Tibial nerve (tissue), 4 donors: ENCODE measurements at regions not wholly inside any gene's neighbourhood (a gene's known extent, or its start where the extent isn't known, plus 50 kb on each side); places are given as distances from the start of the nearest gene placed in this dataset.

ENCODE experiments used
- DNase-seq, 2 donors: peaks; one replicate each; pipeline ENCODE4 v3.0.0-alpha.2; 2019; ENCODE audit warnings: low spot score in 2 of 2
- H3K27ac ChIP-seq, 4 donors: fragments of 200-600 bp; sonication (generic) in 3 of 4; one replicate each; pipeline ENCODE4 v1.5.1; 2017 to 2019; ENCODE audit warnings: mild to moderate bottlenecking in 1 of 4
- H3K27me3 ChIP-seq, 2 donors: fragments of 200-600 bp; sonication (generic) in 1 of 2; one replicate each; pipeline versions ENCODE4 v1.5.1 to v1.6.0; 2017 to 2019
- H3K36me3 ChIP-seq, 3 donors: fragments of 200-600 bp; sonication (generic); one replicate each; pipeline ENCODE4 v1.5.1; 2018 to 2019
- H3K4me1 ChIP-seq, 4 donors: fragments of 200-600 bp; sonication (generic) in 3 of 4; one replicate each; pipeline ENCODE4 v1.5.1; 2017 to 2019
- H3K4me3 ChIP-seq, 4 donors: fragments of 200-600 bp; sonication (generic) in 3 of 4; one replicate each; pipeline ENCODE4 v1.5.1; 2017 to 2019; ENCODE audit warnings: mild to moderate bottlenecking in 1 of 4, moderate library complexity in 1 of 4
- H3K9me3 ChIP-seq, 4 donors: fragments of 200-600 bp; sonication (generic) in 3 of 4; one replicate each; pipeline ENCODE4 v1.5.1; 2017 to 2019
- EP300 ChIP-seq, 2 donors: sonication (generic); formaldehyde crosslinking; IDR thresholded peaks; one replicate each; pipeline ENCODE4 v1.6.1; 2017; ENCODE audit warnings: antibody characterized with exemption in 2 of 2, mild to moderate bottlenecking in 1 of 2
- POLR2A ChIP-seq, 2 donors: fragments of 450-650 bp; IDR thresholded peaks; one replicate each; pipeline ENCODE4 v1.6.1; 2017; ENCODE audit warnings: antibody characterized with exemption in 2 of 2, mild to moderate bottlenecking in 2 of 2, moderate library complexity in 2 of 2
- WGBS, 2 donors: methylation state at CpG; one replicate each; pipeline ENCODE4 v1.1.5; 2018; 5-methylcytosine and 5-hydroxymethylcytosine counted together
- TF ChIP-seq, protein P1 (sequence below), 5 experiments: fragments of 200-600 bp in 3 of 5; fragments of 450-650 bp in 2 of 5; sonication (generic) in 3 of 5; IDR thresholded peaks; one replicate each; pipeline ENCODE4 v1.5.1; 2016 to 2019; ENCODE audit warnings: antibody characterized with exemption in 5 of 5, mild to moderate bottlenecking in 3 of 5, moderate library complexity in 2 of 5

DNA sequence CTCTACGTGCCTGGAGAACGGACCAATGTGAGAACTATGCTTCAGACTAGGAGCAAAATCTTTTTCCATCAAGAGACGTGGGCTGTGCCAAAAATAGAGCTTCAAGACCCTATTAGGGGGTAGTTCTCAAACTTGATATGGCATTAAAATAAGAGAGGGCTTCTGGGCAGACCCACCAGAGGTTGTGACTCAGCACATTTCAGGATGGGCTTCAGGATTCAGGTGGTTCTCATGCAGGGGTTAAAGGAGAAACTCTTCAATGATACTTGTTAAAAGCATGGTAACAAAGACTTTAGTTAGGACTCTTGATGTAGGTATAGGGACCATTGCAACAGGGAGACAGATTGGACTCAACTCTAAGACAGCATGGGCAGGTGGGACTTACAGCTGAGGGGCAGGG lies 195.5 kb downstream of the RGS3 start:
- Histone ChIP-seq H3K4me1 (peaks cover 0 to 20% (median 2%) of the 10 kb centered on the region in 4 donors), H3K4me3 (no peak overlapping the region), H3K36me3 (no peaks in the 10 kb centered on the region), H3K27me3 (peaks cover 0 to 20% of the 10 kb centered on the region in 2 donors), H3K27ac (no peak overlapping the region), H3K9me3 (no peaks in the 10 kb centered on the region)
- no peak for DNase-seq
- TF ChIP-seq EP300 (IDR thresholded peaks at IDR 0.05) (no peak), POLR2A (IDR thresholded peaks at IDR 0.05) (no peak)
- TF ChIP-seq, protein P1, sequence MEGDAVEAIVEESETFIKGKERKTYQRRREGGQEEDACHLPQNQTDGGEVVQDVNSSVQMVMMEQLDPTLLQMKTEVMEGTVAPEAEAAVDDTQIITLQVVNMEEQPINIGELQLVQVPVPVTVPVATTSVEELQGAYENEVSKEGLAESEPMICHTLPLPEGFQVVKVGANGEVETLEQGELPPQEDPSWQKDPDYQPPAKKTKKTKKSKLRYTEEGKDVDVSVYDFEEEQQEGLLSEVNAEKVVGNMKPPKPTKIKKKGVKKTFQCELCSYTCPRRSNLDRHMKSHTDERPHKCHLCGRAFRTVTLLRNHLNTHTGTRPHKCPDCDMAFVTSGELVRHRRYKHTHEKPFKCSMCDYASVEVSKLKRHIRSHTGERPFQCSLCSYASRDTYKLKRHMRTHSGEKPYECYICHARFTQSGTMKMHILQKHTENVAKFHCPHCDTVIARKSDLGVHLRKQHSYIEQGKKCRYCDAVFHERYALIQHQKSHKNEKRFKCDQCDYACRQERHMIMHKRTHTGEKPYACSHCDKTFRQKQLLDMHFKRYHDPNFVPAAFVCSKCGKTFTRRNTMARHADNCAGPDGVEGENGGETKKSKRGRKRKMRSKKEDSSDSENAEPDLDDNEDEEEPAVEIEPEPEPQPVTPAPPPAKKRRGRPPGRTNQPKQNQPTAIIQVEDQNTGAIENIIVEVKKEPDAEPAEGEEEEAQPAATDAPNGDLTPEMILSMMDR (IDR thresholded peaks at IDR 0.05), result no peak
- WGBS, 2 donors, result 47 to 57% methylated on average over 3 of the region's 3 CpGs

DNA sequence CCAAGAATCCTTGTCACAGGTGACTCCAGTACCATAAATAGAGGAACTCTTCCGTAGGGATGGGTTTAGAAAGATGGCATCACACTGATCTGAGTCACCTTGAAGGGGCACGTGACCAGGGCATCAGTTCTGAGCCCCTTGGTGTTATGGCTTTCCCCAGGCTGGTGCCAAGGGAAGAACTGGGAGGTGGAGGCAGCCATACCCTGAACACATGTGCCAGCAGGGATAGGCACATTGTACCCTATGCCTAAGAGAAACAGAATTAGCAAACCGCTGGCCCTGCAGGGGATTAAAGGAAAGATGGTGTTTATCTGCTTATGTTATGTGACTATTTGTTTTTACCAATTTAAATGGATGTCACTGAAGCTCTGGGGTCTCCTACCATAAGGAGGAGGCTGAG lies 196.2 kb downstream of the RGS3 start:
- no peak for DNase-seq

DNA sequence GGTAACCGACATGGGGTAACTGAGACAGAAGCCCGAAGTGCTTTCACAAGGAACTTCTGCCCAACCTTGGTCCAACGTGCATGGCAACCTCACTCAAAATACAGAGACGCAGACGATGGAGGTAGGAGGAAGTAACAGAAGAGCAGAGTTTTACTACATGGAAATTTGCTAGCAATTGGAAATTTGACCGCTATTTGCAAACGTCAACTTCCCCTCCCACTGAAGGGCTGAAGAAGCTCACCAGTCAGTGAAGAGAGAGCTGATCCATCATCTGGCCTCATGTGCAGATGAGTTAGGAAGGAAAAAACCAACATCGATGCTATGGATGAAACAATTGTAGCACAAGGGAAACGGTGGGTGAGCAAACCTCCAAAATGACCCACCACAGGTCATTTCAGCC lies 196.7 kb downstream of the RGS3 start:
- Histone ChIP-seq H3K4me3 (no peak overlapping the region), H3K4me1 (peaks cover 0 to 14% (median under 1%) of the 10 kb centered on the region in 4 donors), H3K27me3 (peaks cover 0 to 20% of the 10 kb centered on the region in 2 donors), H3K36me3 (no peaks in the 10 kb centered on the region), H3K27ac (no peak overlapping the region), H3K9me3 (no peaks in the 10 kb centered on the region)
- TF ChIP-seq EP300 (IDR thresholded peaks at IDR 0.05), result no peak
- no peak for TF ChIP-seq POLR2A (IDR thresholded peaks at IDR 0.05)
- TF ChIP-seq, protein P1 (IDR thresholded peaks at IDR 0.05), result no peak
- no peak for DNase-seq
- WGBS, 2 donors, result 76 to 78% methylated on average over 9 of the region's 9 CpGs

More for the DNA sequence above, 196.2 kb downstream of the RGS3 start:
- Histone ChIP-seq H3K4me1 (peaks cover 0 to 18% (median 2%) of the 10 kb centered on the region in 4 donors), H3K36me3 (no peaks in the 10 kb centered on the region), H3K27ac (no peak overlapping the region), H3K4me3 (no peak overlapping the region), H3K27me3 (peaks cover 0 to 20% of the 10 kb centered on the region in 2 donors), H3K9me3 (no peaks in the 10 kb centered on the region)
- TF ChIP-seq, protein P1 (IDR thresholded peaks at IDR 0.05), result no peak
- no peak for TF ChIP-seq POLR2A (IDR thresholded peaks at IDR 0.05)
- TF ChIP-seq EP300 (IDR thresholded peaks at IDR 0.05), result no peak
- WGBS, 2 donors, result 79 to 88% methylated on average over 3 of the region's 3 CpGs

DNA sequence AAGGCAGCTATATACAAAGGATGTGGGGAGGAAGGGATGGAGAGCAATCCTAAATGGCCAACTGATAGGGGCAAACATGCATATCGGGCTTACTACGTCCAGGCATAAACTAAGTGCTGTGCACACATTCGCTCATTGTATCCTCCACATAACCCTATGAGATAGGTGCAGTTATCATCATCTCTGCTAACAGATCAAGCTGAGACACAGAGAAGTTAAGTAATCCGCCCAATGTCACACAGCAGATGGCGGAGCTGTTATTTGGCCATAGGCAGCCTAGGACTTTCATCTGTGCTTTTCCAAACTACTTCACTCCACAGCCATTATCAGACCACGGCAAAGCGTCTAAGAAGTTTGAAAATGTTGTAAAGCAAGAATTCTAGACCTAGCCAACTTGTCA lies 197.5 kb downstream of the RGS3 start:
- no peaks in the 10 kb centered on the region for H3K9me3 ChIP-seq
- peaks cover 0 to 7% (median 0%) of the 10 kb centered on the region in 4 donors for H3K4me1 ChIP-seq
- TF ChIP-seq EP300 (IDR thresholded peaks at IDR 0.05) (no peak), POLR2A (IDR thresholded peaks at IDR 0.05) (no peak)
- TF ChIP-seq, protein P1 (IDR thresholded peaks at IDR 0.05), result no peak
- H3K4me3 ChIP-seq, result no peak overlapping the region
- H3K27ac ChIP-seq, result no peak overlapping the region
- no peak for DNase-seq
- H3K36me3 ChIP-seq, result no peaks in the 10 kb centered on the region
- H3K27me3 ChIP-seq, result peaks cover 0 to 20% of the 10 kb centered on the region in 2 donors
- WGBS, 2 donors, result 92 to 94% methylated on average over 7 of the region's 7 CpGs

DNA sequence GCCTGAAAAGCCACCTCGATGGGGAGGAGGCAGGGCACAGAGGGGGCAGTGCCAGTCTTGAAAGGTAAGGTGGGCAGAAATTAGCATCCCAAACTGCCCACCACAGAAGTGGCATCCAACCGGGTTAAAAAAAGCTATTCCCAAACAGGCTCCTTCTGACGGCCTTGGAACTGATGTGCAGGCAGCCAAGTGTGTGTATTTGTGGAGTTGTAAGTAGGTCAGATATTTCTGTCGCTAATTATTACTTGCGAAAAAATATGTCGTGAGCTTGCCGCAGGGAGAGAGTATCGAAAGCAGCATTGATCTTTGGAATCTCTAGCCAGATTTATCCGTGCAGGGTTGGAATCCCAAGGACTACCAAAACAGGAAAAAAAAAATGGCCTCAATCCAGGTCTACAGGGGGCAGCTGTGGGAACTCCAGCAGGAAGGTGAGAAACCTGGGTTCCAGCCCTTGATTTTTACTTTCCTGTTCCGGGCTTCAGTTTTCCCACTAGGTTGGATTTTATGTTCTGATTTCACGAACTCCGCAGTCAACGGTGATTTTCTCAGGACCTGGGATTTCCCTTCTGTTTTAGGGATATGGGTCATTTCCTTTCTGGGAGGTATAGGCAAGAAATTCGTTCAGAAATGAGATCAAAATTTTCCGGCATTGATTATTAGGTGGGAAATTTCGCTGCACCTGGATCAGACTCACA lies 200.8 kb downstream of the RGS3 start:
- H3K4me1 ChIP-seq, result no peaks in the 10 kb centered on the region
- no peak overlapping the region for H3K4me3 ChIP-seq
- TF ChIP-seq POLR2A (IDR thresholded peaks at IDR 0.05), result no peak
- TF ChIP-seq, protein P1 (IDR thresholded peaks at IDR 0.05), result no peak
- TF ChIP-seq EP300 (IDR thresholded peaks at IDR 0.05), result no peak
- H3K27me3 ChIP-seq, result peaks cover 0 to 16% of the 10 kb centered on the region in 2 donors
- DNase-seq, result no peak
- H3K27ac ChIP-seq, result no peak overlapping the region
- H3K9me3 ChIP-seq, result no peaks in the 10 kb centered on the region
- WGBS, 2 donors, result 78 to 83% methylated on average over 16 of the region's 16 CpGs
- H3K36me3 ChIP-seq, result no peaks in the 10 kb centered on the region
